ENCODE measurements at regions not wholly inside any gene's neighbourhood (a gene's known extent, or its start where the extent isn't known, plus 50 kb on each side); places are given as distances from the start of the nearest gene placed in this dataset.

DNA sequence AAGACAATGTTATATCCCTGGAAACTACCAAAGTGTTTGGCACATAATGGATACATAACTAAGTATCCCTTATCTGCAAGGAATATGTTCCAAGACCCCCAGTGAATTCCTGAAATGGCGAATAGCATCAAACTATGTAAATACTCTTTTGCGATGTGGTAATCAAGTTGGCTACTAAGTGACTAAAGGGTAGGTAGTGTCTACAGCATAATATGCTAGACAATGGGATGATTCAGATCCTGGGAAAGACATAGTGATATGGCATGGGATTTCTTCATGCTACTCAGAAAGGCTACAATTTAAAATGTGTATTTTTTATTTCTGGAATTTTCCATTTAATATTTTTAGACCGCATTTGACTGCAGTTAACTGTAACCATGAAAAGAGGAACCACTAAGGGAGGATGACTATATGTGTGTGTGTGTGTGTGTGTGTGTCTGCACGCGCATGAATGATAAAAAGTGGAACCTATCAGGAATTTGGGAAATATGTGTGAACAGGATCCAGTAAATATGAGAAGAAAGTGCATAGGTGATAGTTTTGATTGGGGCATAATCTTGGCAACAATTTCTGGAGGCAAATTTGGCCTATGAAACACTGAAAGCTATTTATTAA, 1899.9 kb downstream of the NCAM2 start:
- DNase-seq (ENCODE audit: low spot score) = no peak

DNA sequence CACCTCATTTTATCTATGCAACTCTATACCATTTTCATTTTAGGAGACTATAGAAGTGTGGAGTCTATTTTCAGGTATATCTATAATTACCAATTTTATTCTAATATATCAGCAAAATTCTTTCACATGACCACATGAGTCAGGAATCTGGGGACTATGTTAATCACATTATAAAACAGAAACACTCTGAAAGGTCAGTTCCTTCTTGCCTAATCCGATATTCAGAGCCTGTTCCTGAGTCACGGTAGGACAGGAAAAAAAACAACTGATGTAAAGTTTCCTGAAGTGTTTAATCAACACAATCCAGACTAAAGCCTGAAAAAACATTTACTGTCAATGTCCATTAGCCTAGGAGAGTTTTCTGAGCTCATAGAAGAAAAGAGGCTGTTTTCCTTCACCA, 1902.3 kb downstream of the NCAM2 start:
- no peak for DNase-seq (ENCODE audit: low spot score)

DNA sequence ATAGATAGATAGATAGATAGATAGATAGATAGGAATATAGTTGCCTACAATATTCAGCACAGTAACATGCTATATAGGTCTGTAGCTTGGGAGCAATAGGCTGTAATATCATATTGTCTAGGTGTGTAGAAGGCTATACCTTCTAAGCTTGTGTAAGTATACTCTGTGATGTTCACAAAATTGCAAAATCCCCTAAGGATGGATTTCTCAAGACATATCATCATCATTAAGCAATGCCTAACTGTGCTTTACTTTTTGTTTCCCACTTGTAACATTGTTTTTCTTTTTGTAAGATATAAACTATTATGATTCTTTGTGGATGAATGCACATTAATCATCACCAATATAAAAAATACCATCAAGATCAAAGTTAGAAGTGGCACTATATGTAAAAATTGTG, 1905.6 kb downstream of the NCAM2 start:
- no peak for DNase-seq (ENCODE audit: low spot score)

DNA sequence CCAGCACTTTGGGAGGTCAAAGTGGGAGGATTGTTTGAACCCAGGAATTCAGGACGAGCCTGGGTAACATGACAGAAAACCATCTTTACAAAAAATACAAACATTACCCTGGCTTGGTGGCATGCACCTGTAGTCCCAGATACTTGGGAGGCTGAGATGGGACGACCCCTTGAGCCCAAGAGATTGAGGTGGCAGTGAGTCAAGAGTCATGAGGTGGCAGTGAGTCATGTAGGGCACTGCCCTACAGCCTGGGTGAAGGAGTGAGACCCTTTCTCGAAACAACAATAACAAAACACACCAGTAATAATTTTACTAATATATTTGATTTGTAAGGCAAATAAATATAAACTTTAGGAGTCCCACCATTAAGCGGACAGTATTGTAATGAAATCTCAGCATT, 1906.2 kb downstream of the NCAM2 start:
- no peak for DNase-seq (ENCODE audit: low spot score)

DNA sequence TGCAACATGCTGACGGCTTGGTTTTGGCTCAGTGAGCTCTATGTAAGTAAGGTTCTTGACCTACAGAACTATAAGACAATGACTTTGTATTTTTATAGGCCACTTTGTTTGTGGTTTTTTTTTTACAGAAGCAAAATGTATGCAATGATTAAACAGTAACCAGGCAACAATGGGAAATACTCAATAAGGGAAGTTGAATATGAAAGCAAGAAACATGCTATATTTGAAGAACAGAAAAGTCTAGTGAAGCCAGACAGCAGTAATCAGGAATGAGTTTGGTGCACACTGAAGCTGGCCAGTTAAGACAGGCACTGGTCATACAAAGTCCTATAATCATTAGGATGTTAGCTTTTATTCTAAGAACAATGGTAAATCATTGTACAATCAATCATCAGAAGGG, 1926.8 kb downstream of the NCAM2 start:
- DNase-seq (ENCODE audit: low spot score) = no peak

DNA sequence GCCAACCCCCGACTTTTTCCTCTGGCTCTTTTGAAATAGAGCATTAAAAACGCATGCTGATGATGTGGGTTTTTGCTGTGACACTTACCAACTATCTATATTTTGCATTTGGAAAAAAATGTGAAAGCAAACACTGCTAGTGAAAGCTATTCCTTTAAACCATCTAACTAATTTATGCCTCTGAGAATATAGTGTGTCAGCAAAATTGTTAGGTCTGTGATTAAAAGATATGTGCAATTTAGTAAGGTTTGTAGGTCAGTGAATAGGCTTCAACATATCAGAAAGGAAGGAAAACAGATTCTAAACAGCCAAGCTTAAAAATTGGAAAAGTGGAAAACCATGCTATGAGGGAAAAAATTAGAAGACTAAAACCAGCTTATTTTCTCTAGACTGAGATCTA, 1929.3 kb downstream of the NCAM2 start:
- DNase-seq (ENCODE audit: low spot score) = no peak

DNA sequence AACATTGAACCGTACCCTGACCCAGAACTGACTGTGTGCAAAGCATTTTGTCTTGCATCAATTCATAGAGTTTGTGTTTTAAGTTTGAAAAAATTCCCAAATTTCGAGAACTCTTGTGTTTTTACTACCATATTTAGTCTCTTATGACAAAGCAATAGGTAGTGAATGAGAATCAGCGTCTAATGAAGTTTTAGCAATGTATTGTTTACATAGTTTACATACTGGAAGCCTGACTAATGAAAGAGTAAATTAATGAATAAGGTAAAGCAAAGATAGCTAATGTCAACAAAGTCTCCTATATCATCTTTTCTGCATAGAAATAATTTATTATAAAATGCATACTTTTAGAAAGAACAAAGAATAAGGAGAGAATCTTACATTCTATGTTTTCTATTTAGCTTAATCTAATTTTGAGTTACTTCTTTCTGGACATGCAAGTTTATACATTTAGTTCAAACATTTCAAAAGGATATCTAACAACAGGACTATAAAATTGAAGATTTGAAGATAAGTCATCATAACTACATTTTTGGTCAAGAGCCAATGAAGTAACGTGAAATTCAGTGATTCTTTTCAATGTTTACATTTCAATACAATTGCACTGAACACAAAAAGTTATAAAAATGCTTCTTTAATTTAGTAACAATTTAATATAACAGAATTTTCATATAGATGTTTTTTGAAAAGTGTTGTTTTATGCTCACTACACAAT, 1943.7 kb downstream of the NCAM2 start:
- no peak for DNase-seq (ENCODE audit: low spot score)

DNA sequence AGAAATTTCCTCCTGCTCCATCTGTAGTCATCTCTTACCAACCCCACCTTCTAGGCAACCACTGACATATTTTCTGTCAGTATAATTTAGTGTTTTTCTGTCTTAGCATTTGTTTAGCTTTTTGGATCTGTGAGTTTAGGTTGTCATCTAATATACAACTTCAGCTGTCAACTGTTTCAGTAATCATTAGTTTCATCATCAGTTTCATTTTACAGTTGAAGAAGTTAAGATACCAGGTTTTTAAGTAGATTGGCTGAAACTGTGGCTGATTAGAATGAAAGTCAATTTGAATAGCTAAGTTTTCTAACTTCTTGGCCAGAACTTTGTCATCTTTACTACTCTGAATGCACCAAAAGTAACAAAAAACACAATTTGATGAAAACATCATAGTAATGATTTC, 1957.3 kb downstream of the NCAM2 start:
- no peak for DNase-seq (ENCODE audit: low spot score)

DNA sequence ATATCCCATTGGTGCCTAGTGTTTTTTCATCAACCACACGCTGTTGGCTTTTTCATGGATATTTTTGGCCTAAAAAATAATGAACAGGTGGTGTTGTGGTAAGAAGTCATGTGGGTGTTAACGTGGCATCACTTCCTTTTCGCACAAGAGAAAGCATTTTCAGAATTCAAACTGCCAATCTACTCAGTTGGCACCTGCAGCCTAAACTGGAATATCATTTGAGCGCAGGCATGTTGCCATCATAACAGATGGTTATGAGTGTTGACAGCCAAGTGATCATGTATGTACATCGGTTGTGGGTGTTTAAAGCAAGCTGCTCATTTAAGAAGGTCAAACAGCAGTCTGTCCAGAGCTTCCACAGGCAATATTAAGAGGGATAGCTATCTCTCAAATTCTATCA, 1963.0 kb downstream of the NCAM2 start:
- DNase-seq (ENCODE audit: low spot score) = no peak

DNA sequence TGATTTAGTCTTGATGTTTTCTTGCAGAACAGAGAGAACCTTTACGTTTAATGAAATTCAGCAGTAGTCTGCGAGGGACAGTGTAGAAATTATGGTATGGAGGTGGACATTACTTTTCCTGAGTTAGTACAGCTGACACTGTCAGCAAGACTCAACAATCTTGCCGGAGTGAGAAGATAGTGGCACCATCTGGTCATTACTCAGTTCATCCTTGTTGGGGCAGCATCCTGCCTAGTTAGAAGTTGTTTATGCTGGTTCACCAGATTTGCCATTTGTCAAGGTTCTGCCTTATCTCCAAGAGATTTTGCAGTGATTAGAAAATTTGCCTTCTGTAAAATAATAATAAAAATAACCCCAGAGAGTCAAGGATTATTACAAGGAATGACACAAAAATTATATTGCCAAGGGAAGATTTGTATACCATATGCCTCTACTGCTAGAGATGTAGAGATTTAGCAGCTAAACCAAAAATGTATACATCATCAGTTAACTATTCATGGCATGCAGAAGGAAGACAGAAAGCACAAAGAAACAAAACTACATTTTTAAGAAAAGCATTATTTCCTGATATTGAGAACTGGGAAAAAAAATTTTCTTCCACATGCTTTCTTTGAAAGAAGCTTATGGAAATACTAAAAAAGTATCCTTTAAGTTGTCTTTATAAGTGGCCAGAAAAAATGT, 1967.4 kb downstream of the NCAM2 start:
- DNase-seq (ENCODE audit: low spot score) = no peak

DNA sequence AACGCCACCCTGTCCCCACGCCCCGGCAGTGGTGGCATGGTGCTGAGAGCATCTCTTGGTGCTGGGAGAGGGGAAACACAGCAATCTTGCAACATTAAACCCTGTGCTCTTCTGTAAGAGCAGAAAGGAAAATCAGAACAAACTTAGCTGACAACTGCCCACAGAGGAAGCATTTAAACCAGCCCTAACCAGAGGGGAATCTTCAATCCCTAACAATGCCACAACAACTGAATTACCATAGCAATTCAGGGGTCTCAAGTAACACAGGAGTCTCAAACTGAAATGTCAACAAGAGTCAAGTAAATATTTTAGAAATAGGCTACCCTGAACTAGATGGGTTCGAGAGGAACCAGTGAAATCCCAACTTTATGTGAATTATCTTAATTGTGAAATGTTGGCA, 1983.6 kb downstream of the NCAM2 start:
- DNase-seq (ENCODE audit: low spot score) = no peak

DNA sequence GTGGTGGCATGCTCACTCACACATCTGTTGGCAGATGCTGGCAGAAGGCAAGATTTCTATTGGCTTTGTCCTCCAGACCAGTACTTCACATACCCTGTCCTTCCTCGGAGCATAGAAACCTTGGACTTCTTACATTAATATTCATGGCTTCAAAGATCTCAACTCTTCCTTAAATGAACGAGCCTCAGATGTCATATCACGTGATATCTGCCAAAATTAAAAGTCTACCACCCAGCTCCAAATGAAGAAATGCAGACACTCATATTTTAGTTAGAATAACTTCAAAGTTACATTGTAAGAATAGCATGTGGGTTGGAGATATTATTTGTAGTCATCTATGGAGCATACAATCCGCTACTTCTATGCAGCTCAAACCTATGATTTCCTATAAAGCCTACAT, 1994.9 kb downstream of the NCAM2 start:
- no peak for DNase-seq (ENCODE audit: low spot score)

DNA sequence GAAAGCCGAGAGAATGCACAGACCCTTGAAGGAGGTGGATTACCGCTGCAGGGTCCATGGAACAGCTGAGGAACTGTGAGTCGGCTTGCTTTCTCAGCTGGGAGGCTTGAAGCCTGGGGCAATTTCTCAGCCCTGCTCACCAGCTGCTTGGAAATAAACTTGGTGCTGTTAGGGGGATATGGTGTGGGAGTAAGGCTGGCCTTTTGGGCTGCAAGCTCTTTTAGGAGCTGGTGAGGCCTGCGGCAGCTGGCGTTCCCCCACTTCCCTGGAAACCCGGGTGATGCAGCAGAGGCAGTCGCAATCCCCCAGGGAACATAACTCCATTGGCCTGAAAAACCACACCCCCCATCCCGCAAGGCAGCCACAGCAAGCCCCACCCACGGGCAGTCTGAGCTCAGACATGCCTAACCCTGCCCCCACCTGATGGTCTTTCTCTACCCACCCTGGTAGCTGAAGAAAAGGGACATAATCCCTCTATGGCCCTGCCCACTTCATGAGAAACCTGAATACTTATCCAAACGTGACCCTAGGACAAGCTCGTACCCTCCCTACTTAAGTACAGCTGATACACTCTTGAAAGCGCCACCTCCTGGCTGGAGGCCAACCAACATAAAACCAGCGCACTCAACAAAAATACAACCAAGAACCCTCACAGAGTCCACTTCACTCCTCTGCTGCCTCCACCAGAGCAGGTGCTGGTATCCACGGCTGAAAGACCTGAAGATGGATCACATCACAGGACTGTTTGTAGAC, 1995.8 kb downstream of the NCAM2 start:
- no peak for DNase-seq (ENCODE audit: low spot score)

DNA sequence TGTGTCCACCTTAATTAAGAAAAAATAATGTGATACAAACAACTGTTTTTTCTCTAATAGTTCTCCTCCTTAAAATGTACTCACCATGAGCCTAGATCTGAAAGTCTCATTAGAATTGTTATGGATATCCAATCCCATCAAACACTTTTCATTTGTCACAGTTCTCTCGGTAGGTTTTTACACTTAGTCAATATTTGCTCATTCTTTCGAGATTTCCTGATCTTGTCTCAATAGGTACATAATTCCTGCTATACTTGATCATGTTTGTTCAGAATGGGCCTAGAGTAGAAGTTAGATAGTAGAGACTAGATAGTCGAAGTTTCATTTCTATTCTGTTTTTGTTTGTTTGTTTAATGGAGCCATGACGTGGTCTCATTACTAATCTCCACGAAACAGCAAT, 2005.7 kb downstream of the NCAM2 start:
- DNase-seq (ENCODE audit: low spot score) = no peak

DNA sequence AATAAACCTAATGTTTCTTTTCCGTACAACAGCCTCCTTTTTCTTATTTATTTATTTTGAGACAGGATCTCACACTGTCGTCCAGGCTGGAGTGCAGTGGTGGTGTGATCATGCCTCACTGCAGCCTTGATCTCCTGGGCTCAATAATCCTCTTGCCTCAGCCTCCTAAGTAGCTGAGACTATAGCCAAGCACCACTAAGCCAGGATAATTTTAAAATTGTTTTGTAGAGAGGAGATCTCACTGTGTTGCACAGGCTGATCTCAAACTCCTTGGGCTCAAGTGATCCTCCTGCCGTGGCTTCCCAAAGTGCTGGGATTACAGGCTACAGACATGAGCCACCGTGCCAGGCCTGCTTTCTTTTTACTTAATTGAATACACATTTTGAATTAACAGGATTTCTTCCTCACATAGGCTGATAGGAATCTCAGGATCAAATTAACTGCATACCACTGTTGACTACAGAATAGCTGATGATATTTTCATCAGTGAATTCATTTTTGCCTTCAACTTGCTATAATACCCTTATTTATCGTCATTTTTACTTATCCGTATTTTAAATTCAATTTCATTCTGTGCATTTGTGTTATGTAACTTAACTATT, 2010.5 kb downstream of the NCAM2 start:
- no peak for DNase-seq (ENCODE audit: low spot score)

DNA sequence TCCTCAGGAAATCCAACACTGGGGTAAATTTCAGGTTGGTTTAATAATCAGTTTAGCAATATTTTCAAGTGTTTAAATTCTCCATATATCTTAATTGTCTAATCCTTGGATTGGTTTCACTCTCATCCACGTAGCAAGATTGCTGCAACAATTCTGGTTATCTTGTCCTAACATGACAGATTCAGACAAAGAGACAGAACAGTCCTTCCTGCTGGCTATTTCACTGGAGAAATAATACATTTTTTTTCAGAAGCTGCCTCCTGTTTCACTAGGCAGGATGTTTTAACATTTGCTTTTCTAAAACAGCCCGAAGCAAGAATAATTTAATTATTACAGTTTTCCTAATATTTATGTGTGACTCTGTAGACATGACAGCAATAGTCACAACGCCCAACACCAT, 2011.2 kb downstream of the NCAM2 start:
- DNase-seq (ENCODE audit: low spot score) = no peak

DNA sequence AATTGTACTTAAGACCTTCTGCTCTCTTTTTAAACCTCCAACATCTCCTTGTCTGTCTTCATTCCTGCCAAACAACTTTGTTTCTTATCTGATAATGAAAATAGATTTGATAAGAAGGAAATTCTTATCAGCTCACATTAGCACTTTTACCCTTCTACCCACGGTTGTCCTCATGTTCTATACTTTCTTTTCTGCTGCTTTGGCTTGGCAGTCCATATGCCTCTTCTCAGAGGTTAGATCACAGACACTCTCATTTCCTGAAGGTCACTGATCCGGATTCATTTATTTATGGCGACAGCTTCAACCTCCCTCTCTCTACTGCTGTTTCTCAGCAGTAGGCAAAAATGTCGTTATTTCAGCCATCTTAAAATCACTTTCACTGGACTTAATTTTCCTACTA, 2015.8 kb downstream of the NCAM2 start:
- DNase-seq (ENCODE audit: low spot score) = no peak

DNA sequence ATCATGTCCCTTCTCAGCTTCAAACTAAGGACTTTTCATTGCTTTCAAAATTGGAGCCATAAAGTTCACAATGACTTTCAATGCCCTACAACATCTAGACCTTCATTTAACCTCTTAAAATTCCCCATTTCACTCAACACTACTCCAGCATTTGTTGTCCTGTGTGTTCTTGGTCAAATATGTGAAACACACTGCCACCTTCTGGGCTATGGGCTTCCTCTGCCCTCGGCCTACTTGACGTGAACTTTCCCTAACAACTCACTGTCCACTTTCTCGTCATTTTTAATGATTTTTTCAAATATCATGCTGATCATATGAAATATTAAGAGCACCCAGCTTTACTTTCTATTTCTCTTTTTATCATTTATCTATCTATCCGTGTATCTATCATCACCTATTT, 2018.4 kb downstream of the NCAM2 start:
- no peak for DNase-seq (ENCODE audit: low spot score)

DNA sequence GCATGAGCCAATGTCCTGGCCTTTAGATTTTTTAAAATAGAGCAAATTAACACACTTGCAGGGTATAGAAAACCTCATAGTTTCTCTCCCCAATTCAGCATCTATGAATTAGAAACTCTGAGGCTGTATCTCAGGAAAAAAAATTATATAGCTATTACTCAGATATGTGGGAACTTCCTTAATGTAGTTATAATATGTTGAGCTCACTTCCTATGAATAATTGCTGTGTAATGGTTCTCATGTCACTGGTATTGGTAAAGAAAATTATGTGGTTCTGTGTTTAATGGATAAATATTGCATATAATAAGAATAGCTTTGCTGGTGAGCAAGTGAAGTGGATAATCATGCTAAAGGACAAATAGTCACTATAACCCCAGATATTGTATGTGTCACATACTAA, 2019.8 kb downstream of the NCAM2 start:
- DNase-seq (ENCODE audit: low spot score) = no peak

DNA sequence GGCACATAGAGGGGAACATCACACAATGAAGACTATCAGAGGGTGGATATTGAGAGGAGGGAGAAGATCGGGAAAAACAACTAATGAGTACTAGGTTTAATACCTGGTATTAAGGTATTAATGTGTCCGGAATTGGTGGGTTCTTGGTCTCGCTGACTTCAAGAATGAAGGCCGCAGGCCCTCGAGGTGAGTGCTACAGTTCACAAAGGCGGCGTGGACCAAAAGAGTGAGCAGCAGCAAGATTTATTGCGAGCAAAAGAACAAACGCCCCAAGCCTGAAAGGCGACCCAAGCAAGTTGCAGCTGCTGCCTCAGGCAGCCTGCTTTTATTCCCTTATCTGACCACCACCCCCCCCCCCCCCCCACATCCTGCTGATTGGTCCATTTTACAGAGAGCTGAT, 2022.8 kb downstream of the NCAM2 start:
- DNase-seq (ENCODE audit: low spot score) = no peak

DNA sequence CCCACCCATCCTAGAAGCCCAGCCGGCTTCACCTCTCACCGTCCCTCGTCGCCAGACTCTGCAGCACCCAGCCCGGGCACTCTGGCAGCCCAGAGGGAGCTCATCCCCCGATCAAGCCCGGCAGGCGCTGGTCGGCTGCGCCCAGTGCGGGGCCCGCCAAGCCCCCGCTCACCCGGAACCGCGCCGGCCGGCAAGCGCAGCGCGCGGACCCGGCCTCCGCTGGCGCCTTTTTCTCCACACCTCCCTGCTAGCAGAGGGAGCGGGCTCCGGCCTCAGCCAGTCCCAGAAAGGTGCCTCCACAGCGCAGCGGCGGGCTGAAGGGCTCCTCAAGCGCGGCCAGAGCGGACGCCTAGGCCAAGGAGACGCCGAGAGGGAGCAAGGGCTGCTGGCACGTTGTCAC, 2023.3 kb downstream of the NCAM2 start:
- no peak for DNase-seq (ENCODE audit: low spot score)

DNA sequence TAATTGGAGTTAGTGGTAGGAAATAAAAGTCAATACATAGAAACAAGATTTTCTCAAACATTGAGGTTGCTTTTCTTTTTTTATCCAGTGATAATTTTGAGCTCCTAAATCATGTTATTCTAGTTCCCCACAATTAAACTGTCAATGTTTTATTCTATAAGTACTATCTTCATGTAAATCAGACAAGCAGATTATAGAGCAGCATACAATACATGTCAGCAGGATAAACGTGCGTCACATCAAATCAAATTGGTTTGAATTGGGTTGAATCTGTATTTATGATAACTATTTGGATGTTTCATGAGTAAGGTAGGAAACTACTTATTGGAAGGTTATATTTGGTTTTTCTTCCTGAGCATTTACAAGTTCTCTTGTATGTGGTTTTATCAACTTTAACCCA, 2028.7 kb downstream of the NCAM2 start:
- DNase-seq (ENCODE audit: low spot score) = no peak

DNA sequence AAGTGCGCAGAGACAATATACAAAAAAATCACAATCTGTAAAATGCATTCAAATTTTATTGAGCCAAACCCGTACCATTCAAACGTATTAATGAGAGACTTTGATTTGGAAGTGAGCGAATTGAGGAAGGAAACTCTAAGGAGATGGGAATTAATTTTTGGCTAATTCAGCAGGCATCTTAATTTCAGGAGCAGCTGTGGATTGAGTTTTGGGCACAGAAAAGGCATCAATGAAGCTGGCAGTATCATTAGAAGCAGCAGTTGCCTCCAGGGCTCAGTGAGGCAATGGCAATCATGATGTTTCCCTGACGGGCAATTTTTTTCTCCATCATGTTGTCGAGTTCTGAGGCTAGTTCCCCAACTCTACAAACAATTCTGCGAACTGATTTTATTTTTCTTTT, 2041.6 kb downstream of the NCAM2 start:
- DNase-seq (ENCODE audit: low spot score) = no peak

All from LoVo (cell line).